Activated B cell treated with CpG ODN at 0.5 μM for 24 hours (primary cell): ENCODE measurements at regions not wholly inside any gene's neighbourhood (a gene's known extent, or its start where the extent isn't known, plus 50 kb on each side); places are given as distances from the start of the nearest gene placed in this dataset.
"Not testable (repeated sequence)": the region's sequence is repeated elsewhere in the genome, so short reads cannot be mapped to it uniquely, and the experiment has no call there.

Source experiments
- ATAC-seq: fragments of 200-7000 bp; cut with Tn5 transposase; one replicate; pipeline ENCODE4 v1.10.0; 2021; ENCODE audit warnings: low read depth, mild to moderate bottlenecking, moderate library complexity
- CTCF ChIA-PET: fragments of 350-600 bp; sonication (Branson Sonifier 250); formaldehyde crosslinking; loops from one replicate; lab custom pipeline; 2021; ENCODE audit warnings: antibody characterized with exemption; lab: Charles Lee
- POLR2A ChIA-PET: fragments of 350-600 bp; sonication (Branson Sonifier 250); formaldehyde crosslinking; loops from one replicate; lab custom pipeline; 2021; ENCODE audit warnings: antibody characterized with exemption; lab: Charles Lee
- DNase-seq: peaks from one replicate; pipeline ENCODE4 v3.0.0; 2022
- H3K27ac Mint-ChIP-seq: one replicate; pipeline ENCODE4 v1.8.0; 2020; ENCODE audit warnings: mixed read lengths
- H3K27me3 Mint-ChIP-seq: one replicate; pipeline ENCODE4 v1.8.0; 2021; ENCODE audit warnings: mixed read lengths
- H3K36me3 Mint-ChIP-seq: one replicate; pipeline ENCODE4 v1.8.0; 2021; ENCODE audit warnings: low read depth, mixed read lengths
- H3K4me1 Mint-ChIP-seq: one replicate; pipeline ENCODE4 v1.8.0; 2021; ENCODE audit warnings: mixed read lengths
- H3K4me3 Mint-ChIP-seq: one replicate; pipeline ENCODE4 v1.8.0; 2020; ENCODE audit warnings: mild to moderate bottlenecking, mixed read lengths
- H3K9me3 Mint-ChIP-seq: one replicate; pipeline ENCODE4 v1.8.0; 2020; ENCODE audit warnings: mixed read lengths
- CTCF ChIP-seq: fragments of 200-600 bp; IDR thresholded peaks from one replicate; pipeline ENCODE4 v1.8.0; 2022; ENCODE audit warnings: antibody characterized with exemption, mild to moderate bottlenecking
- intact Hi-C: fragments of 100-400 bp; cut with micrococcal nuclease; formaldehyde crosslinking; loops from one replicate; pipeline ENCODE4 v1.15.1; 2024

GRCh38 chr6:117791012-117791411 lies 115.7 kb downstream of the NUS1 start:
- ChIA-PET CTCF (no interaction called here), POLR2A (no interaction called here)
- Mint-ChIP-seq H3K9me3 (peaks cover 5% of the 10 kb centered on the region), H3K27me3 (no peaks in the 10 kb centered on the region), H3K4me1 (no peaks in the 10 kb centered on the region), H3K36me3 (no peaks in the 10 kb centered on the region), H3K27ac (no peak overlapping the region), H3K4me3 (no peak overlapping the region)
- intact Hi-C loops = no loop called here
- TF ChIP-seq CTCF = no peak
- no peak for ATAC-seq
- DNase-seq = no peak

GRCh38 chr6:117795234-117795633 lies 111.8 kb upstream of the SLC35F1 start:
- H3K4me1 Mint-ChIP-seq = no peaks in the 10 kb centered on the region
- ChIA-PET POLR2A (no interaction called here), CTCF (no interaction called here)
- DNase-seq (no peak), ATAC-seq (no peak)
- H3K4me3 Mint-ChIP-seq = no peak overlapping the region
- no peaks in the 10 kb centered on the region for H3K27me3 Mint-ChIP-seq
- no peak for TF ChIP-seq CTCF
- no peak overlapping the region for H3K27ac Mint-ChIP-seq
- intact Hi-C loops = no loop called here
- H3K36me3 Mint-ChIP-seq = no peaks in the 10 kb centered on the region
- peaks cover 5% of the 10 kb centered on the region for H3K9me3 Mint-ChIP-seq

- H3K36me3 Mint-ChIP-seq, DNase-seq, intact Hi-C loops, H3K4me1 Mint-ChIP-seq, ATAC-seq, CTCF ChIA-PET, H3K9me3 Mint-ChIP-seq, H3K4me3 Mint-ChIP-seq, H3K27ac Mint-ChIP-seq, H3K27me3 Mint-ChIP-seq, POLR2A ChIA-PET: not testable (repeated sequence)
Observed at GRCh38 chr6:117798819-117799218, 108.2 kb upstream of the SLC35F1 start.

- Mint-ChIP-seq H3K4me3 (no peak overlapping the region), H3K27me3 (no peaks in the 10 kb centered on the region), H3K4me1 (no peaks in the 10 kb centered on the region), H3K9me3 (no peaks in the 10 kb centered on the region), H3K36me3 (no peaks in the 10 kb centered on the region), H3K27ac (no peak overlapping the region)
- ATAC-seq (no peak), DNase-seq (no peak)
- POLR2A ChIA-PET = no interaction called here
- intact Hi-C loops = no loop called here
- CTCF ChIA-PET = no interaction called here
- no peak for TF ChIP-seq CTCF
Observed at GRCh38 chr6:117810269-117810668, 96.8 kb upstream of the SLC35F1 start.

GRCh38 chr6:117817499-117817898 lies 89.6 kb upstream of the SLC35F1 start:
- H3K27ac Mint-ChIP-seq = no peak overlapping the region
- no peaks in the 10 kb centered on the region for H3K4me1 Mint-ChIP-seq
- CTCF ChIA-PET = no interaction called here
- TF ChIP-seq CTCF = no peak
- H3K36me3 Mint-ChIP-seq = no peaks in the 10 kb centered on the region
- no peak for DNase-seq
- no peaks in the 10 kb centered on the region for H3K27me3 Mint-ChIP-seq
- H3K4me3 Mint-ChIP-seq = no peak overlapping the region
- peaks cover 5% of the 10 kb centered on the region for H3K9me3 Mint-ChIP-seq
- ATAC-seq = no peak
- POLR2A ChIA-PET = no interaction called here
- intact Hi-C loops = no loop called here

- POLR2A ChIA-PET = no interaction called here
- Mint-ChIP-seq H3K4me3 (no peak overlapping the region), H3K9me3 (peaks cover 5% of the 10 kb centered on the region), H3K27me3 (no peaks in the 10 kb centered on the region), H3K36me3 (no peaks in the 10 kb centered on the region), H3K4me1 (no peaks in the 10 kb centered on the region), H3K27ac (no peak overlapping the region)
- ATAC-seq (no peak), DNase-seq (no peak)
- intact Hi-C loops = no loop called here
- TF ChIP-seq CTCF = no peak
- CTCF ChIA-PET = no interaction called here
Observed at GRCh38 chr6:117817992-117818391, 89.1 kb upstream of the SLC35F1 start.
